Fibroblast of the aortic adventitia (primary cell): ENCODE measurements at regions not wholly inside any gene's neighbourhood (a gene's known extent, or its start where the extent isn't known, plus 50 kb on each side); places are given as distances from the start of the nearest gene placed in this dataset.
"Not testable (repeated sequence)": the region's sequence is repeated elsewhere in the genome, so short reads cannot be mapped to it uniquely, and the experiment has no call there.

Source experiments
- DNase-seq: peaks from one replicate; pipeline ENCODE4 v3.0.0-alpha.2; 2010; ENCODE audit warnings: low read depth
- H3K4me3 ChIP-seq: 2 replicates; pipeline ENCODE4 v1.5.1; 2011; ENCODE audit warnings: low read depth, mild to moderate bottlenecking, control low read depth, low read length, moderate library complexity
- CTCF ChIP-seq: IDR thresholded peaks from 2 replicates; pipeline ENCODE4 v1.5.1; 2011; ENCODE audit warnings: mild to moderate bottlenecking, low read length, control low read depth, inconsistent platforms; ENCODE audit not compliant: insufficient read depth

DNA sequence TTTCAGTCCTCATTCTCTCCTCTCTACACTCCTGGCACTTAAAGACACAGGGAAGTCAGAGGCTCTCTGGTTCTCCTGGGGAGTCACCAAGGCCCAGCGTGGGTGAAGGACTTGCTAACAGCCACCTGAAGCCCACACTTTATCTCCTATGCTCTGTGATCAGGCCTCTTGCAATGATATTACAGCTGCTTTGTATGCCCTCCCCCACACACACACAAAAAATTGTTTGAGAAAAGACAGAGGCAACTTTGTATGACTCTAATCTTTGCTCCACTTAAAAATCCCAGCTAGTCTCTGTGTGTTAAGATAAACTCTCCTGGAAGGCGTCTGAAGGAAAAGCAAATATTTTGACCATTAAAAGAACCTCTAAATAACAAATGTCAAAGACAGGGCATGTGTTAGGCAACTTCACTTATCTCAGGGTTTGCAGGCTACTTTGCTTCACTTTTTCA, 507.2 kb downstream of the TNS3 start:
- TF ChIP-seq CTCF = no peak
- no peak overlapping the region for H3K4me3 ChIP-seq
- DNase-seq = peak; percentile 56

DNA sequence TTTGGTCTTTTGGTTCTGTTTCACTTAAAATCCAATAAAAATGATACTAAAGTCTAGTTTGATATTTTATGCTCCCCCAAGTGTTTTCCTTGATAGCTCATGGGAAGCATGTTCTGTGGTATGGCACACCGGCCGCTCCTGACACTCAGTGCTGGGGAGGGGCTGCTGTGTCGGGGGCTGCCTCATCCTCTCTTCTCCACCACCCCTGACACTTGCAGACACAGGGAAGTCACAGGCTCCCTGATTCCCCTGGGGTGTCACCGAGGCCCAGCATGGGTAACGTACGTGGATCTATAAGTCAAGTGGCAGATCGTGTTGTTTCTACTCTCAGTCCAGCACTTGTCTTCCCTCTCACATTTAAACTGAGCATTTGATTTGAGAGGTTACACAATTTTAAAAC, 508.6 kb downstream of the TNS3 start:
- no peak for TF ChIP-seq CTCF
- DNase-seq = no peak
- H3K4me3 ChIP-seq = no peak overlapping the region

DNA sequence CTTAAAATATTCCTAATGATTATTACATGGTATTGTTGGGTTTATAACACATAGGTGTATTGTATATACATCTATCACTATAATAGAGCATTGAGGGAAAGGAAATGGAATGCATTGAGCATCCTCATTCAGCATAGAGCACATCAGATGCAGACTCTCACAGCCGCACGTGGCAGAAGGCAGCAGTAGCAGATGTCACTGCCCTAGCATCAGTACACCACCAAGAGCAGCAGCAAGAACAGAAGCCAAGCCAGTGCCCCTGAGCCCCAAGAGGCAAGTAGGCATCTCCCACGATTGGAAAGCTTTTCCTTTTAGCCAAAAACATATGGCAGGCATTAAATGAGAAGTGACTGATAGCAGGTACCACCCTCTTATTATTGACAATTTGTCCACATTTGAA, 510.0 kb downstream of the TNS3 start:
- DNase-seq = no peak
- no peak overlapping the region for H3K4me3 ChIP-seq
- no peak for TF ChIP-seq CTCF

DNA sequence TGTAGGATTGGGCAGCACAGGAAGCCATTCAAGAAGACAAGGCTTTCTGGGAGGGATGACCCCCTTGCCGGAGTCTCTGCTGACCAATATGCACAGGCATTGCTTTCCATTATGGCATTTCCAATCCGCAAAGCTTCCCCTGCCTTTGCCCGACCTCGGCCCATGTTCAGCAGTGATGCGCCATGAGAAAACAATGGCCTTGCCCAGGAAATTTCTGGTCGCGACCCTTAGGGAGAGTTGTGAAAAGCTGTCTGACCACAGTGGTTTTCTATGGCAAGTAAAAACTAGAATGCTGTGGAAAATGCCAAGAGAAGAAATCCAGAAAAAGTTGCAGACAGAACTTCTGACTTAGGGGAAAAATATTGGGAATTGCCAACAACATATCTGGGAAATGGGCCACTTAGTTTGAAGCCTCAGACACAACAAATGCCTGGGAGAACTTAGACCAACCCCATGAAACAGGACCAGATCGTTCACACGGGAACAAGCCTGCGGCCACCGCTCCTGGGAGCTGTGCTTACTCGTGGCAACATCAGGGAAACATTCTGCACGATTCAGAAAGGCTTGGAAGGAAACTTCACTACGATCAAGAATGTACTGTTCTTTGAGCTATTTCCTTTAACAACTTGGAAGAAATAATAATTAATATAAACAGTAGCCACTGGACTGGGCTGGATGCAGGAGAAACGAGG, 512.4 kb downstream of the TNS3 start:
- no peak for DNase-seq
- no peak for TF ChIP-seq CTCF
- no peak overlapping the region for H3K4me3 ChIP-seq

DNA sequence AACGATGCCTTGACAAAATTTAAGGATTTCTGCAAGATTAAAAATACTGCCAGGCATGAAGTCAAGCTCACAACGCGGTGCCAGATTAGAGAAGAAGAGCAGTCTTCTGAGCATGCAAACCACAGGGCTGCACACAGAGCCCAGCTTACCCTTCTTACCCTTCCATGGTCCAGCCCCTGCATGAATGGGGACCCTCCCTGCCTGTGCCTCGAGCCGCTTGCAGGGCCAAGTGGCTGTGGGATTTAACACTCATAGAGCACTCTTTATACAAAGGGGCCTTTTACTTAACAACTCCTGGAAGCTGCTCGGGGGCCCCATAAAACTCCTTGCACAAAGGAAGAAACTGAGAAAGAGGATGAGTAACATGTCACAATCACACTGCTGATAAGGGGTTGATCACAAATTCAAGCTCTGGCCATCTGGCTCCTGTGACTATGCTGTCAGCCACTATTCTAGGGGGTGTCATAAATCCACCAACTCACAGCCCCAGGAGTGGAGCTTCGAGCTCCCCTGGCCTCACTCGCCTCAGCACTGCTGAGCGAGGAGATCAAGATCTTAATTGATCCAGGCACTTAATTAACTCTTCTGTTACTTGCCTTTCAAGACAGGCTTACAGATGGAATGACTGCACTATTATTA, 514.8 kb downstream of the TNS3 start:
- no peak for DNase-seq
- H3K4me3 ChIP-seq = no peak overlapping the region
- TF ChIP-seq CTCF = no peak

DNA sequence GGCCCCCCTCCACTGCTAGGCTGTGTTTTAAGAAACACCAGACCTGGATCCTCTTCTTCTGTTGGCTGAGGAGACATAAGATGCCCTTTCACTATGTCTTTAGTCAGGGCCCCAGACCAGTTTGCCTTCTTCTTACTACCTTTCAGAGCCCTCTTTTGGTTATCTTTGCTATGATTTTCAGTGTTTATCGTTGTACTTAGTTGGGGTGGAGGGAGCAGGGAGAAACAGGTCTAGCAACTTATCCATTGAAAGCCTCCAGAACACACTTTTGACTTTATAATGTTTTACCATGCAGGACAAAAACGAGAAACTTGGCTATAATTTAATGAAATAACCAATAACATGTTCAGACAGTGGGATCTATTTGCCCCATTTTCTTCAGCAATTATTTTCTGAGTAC, 525.2 kb downstream of the TNS3 start:
- no peak for TF ChIP-seq CTCF
- no peak for DNase-seq
- H3K4me3 ChIP-seq = no peak overlapping the region

- not testable (repeated sequence) for H3K4me3 ChIP-seq, DNase-seq
Measured at GRCh38 chr7:47052541-47053208, 529.2 kb downstream of the TNS3 start.
